ENCODE measurements at regions not wholly inside any gene's neighbourhood (a gene's known extent, or its start where the extent isn't known, plus 50 kb on each side); places are given as distances from the start of the nearest gene placed in this dataset.
A peak's percentile ranks its signal among the peaks of the same experiment; 100 is the strongest.

- no peak overlapping the region for H3K4me3 Mint-ChIP-seq
- DNase-seq (no peak), ATAC-seq (ENCODE audit: low read depth) (no peak)
- ChIA-PET POLR2A (no interaction called here), CTCF (no interaction called here)
- TF ChIP-seq CTCF (IDR thresholded peaks at IDR 0.05) = no peak
- H3K27me3 Mint-ChIP-seq = peaks cover 15% of the 10 kb centered on the region
- H3K9me3 Mint-ChIP-seq = no peaks in the 10 kb centered on the region
- peaks cover 3% of the 10 kb centered on the region for H3K4me1 Mint-ChIP-seq
- H3K27ac Mint-ChIP-seq = no peak overlapping the region
- intact Hi-C loops (cut with micrococcal nuclease) = no loop called here
- H3K36me3 Mint-ChIP-seq (ENCODE audit: low read depth) = no peaks in the 10 kb centered on the region
Observed at GRCh38 chr10:108908096-108908495, 1015.2 kb downstream of the XPNPEP1 start.

GRCh38 chr10:108905821-108906220, 1017.5 kb downstream of the XPNPEP1 start:
- ChIA-PET POLR2A (interaction anchor here (0.8 kb wide), 1 partner anchor 8 kb away, joined by 4 read pairs; no protein-coding TSS in a partner anchor), CTCF (no interaction called here)
- intact Hi-C loops (cut with micrococcal nuclease) = no loop called here
- no peaks in the 10 kb centered on the region for H3K36me3 Mint-ChIP-seq (ENCODE audit: low read depth)
- H3K27me3 Mint-ChIP-seq = peaks cover 6% of the 10 kb centered on the region
- no peak for TF ChIP-seq CTCF (IDR thresholded peaks at IDR 0.05)
- no peak overlapping the region for H3K27ac Mint-ChIP-seq
- H3K4me3 Mint-ChIP-seq = no peak overlapping the region
- ATAC-seq (ENCODE audit: low read depth) (no peak), DNase-seq (no peak)
- peaks cover 14% of the 10 kb centered on the region for H3K4me1 Mint-ChIP-seq
- H3K9me3 Mint-ChIP-seq = no peaks in the 10 kb centered on the region

- CTCF ChIA-PET = no interaction called here
- H3K9me3 Mint-ChIP-seq = no peaks in the 10 kb centered on the region
- no peak for TF ChIP-seq CTCF (IDR thresholded peaks at IDR 0.05)
- no peak overlapping the region for H3K27ac Mint-ChIP-seq
- intact Hi-C loops (cut with micrococcal nuclease) = no loop called here
- DNase-seq = no peak
- peaks cover 14% of the 10 kb centered on the region for H3K4me1 Mint-ChIP-seq
- H3K36me3 Mint-ChIP-seq (ENCODE audit: low read depth) = no peaks in the 10 kb centered on the region
- H3K27me3 Mint-ChIP-seq = peaks cover 2% of the 10 kb centered on the region
- H3K4me3 Mint-ChIP-seq = no peak overlapping the region
- ATAC-seq (ENCODE audit: low read depth) = no peak
- POLR2A ChIA-PET = no interaction called here
Observed at GRCh38 chr10:108905171-108905570, 1018.1 kb downstream of the XPNPEP1 start.

- intact Hi-C loops (cut with micrococcal nuclease) = no loop called here
- POLR2A ChIA-PET = interaction anchor here (0.7 kb wide), 1 partner anchor 10 kb away, joined by 3 read pairs; no protein-coding TSS in a partner anchor
- Mint-ChIP-seq H3K4me1 (peaks cover 15% of the 10 kb centered on the region), H3K36me3 (ENCODE audit: low read depth) (no peaks in the 10 kb centered on the region), H3K4me3 (no peak overlapping the region), H3K27ac (no peak overlapping the region), H3K27me3 (peaks cover 2% of the 10 kb centered on the region), H3K9me3 (no peaks in the 10 kb centered on the region)
- TF ChIP-seq CTCF (IDR thresholded peaks at IDR 0.05) = no peak
- DNase-seq (no peak), ATAC-seq (ENCODE audit: low read depth) (no peak)
- CTCF ChIA-PET = no interaction called here
Observed at GRCh38 chr10:108904163-108904838, 1019.0 kb downstream of the XPNPEP1 start.

- Mint-ChIP-seq H3K4me1 (peaks cover 15% of the 10 kb centered on the region), H3K36me3 (ENCODE audit: low read depth) (no peaks in the 10 kb centered on the region), H3K9me3 (no peaks in the 10 kb centered on the region), H3K4me3 (peak overlapping the region; percentile 11), H3K27me3 (peaks cover 2% of the 10 kb centered on the region), H3K27ac (no peak overlapping the region)
- POLR2A ChIA-PET = interaction anchor here (1.3 kb wide), 1 partner anchor 8 kb away, joined by 5 read pairs; no protein-coding TSS in a partner anchor
- intact Hi-C loops (cut with micrococcal nuclease) = no loop called here
- DNase-seq (no peak), ATAC-seq (ENCODE audit: low read depth) (no peak)
- CTCF ChIA-PET = no interaction called here
- TF ChIP-seq CTCF (IDR thresholded peaks at IDR 0.05) = no peak
Observed at GRCh38 chr10:108902619-108903285, 1020.6 kb downstream of the XPNPEP1 start.
